CD14-positive monocyte (primary cell): ENCODE measurements at regions not wholly inside any gene's neighbourhood (a gene's known extent, or its start where the extent isn't known, plus 50 kb on each side); places are given as distances from the start of the nearest gene placed in this dataset.
"Not testable (repeated sequence)": the region's sequence is repeated elsewhere in the genome, so short reads cannot be mapped to it uniquely, and the experiment has no call there.

Source experiments
- DNase-seq, 3 donors: peaks; one replicate each; pipeline ENCODE4 v3.0.0-alpha.2; 2011 to 2022
- H2AFZ ChIP-seq: 2 replicates; pipeline ENCODE4 v1.6.0; 2012; ENCODE audit warnings: mild to moderate bottlenecking, low read depth, low read length, inconsistent platforms; ENCODE audit not compliant: insufficient read depth, poor library complexity, severe bottlenecking
- H3K27ac ChIP-seq, 2 donors: 1 replicate in 1 of 2; 2 replicates in 1 of 2; pipeline ENCODE4 v1.5.1; 2012 to 2013; ENCODE audit warnings: low read length in 2 of 2, control low read depth in 1 of 2, inconsistent platforms in 1 of 2, low read depth in 1 of 2, mild to moderate bottlenecking in 1 of 2
- H3K27me3 ChIP-seq, 2 donors: one replicate each; pipeline versions ENCODE4 v1.6.0 to v1.6.1; 2011 to 2013; ENCODE audit warnings: low read length in 2 of 2; ENCODE audit not compliant: control insufficient read depth in 2 of 2, insufficient read depth in 2 of 2
- H3K36me3 ChIP-seq, 2 donors: replicated peaks in 1 of 2; 1 replicate in 1 of 2; 2 replicates in 1 of 2; pipeline versions ENCODE4 v1.5.1 to v1.6.1; 2012 to 2013; ENCODE audit warnings: low read length in 2 of 2, control low read depth in 1 of 2, inconsistent platforms in 1 of 2, mild to moderate bottlenecking in 1 of 2; ENCODE audit not compliant: insufficient read depth in 2 of 2, control insufficient read depth in 1 of 2
- H3K4me1 ChIP-seq, 2 donors: 1 replicate in 1 of 2; 2 replicates in 1 of 2; pipeline versions ENCODE4 v1.5.1 to v1.6.1; 2012 to 2013; ENCODE audit warnings: low read length in 2 of 2, control low read depth in 1 of 2, inconsistent platforms in 1 of 2, mild to moderate bottlenecking in 1 of 2, moderate library complexity in 1 of 2; ENCODE audit not compliant: insufficient read depth in 2 of 2, control insufficient read depth in 1 of 2
- H3K4me2 ChIP-seq: replicated peaks from 2 replicates; pipeline ENCODE3; 2012; ENCODE audit warnings: low read length, moderate library complexity, mild to moderate bottlenecking; ENCODE audit not compliant: poor library complexity, severe bottlenecking; ENCODE audit errors: extremely low read depth
- H3K4me3 ChIP-seq, 3 experiments: fragments of 200-600 bp in 1 of 3; sonication (generic) in 1 of 3; replicated peaks in 1 of 3; 1 replicate in 2 of 3; 2 replicates in 1 of 3; pipeline ENCODE4 v1.5.1; 2011 to 2013; ENCODE audit warnings: low read length in 3 of 3, mild to moderate bottlenecking in 3 of 3, control low read depth in 2 of 3, low read depth in 2 of 3, inconsistent platforms in 1 of 3, moderate library complexity in 1 of 3
- H3K79me2 ChIP-seq: 2 replicates; pipeline ENCODE4 v1.6.0; 2012; ENCODE audit warnings: mild to moderate bottlenecking, control low read depth, inconsistent platforms, low read length, moderate library complexity; ENCODE audit not compliant: insufficient read depth
- H3K9ac ChIP-seq: 2 replicates; pipeline ENCODE4 v1.6.0; 2017; ENCODE audit warnings: low read length, mild to moderate bottlenecking; ENCODE audit not compliant: insufficient read depth, poor library complexity, severe bottlenecking
- H3K9me3 ChIP-seq, 2 donors: replicated peaks in 1 of 2; 1 replicate in 1 of 2; 2 replicates in 1 of 2; pipeline versions ENCODE4 v1.5.1 to v1.6.1; 2012 to 2013; ENCODE audit warnings: low read length in 2 of 2, control low read depth in 1 of 2; ENCODE audit not compliant: control insufficient read depth in 1 of 2, insufficient read depth in 1 of 2
- H4K20me1 ChIP-seq: 2 replicates; pipeline ENCODE4 v1.6.0; 2012; ENCODE audit warnings: mild to moderate bottlenecking, low read length, control low read depth, moderate library complexity; ENCODE audit not compliant: insufficient read depth
- H3K27ac Mint-ChIP-seq, 7 donors: one replicate each; pipeline ENCODE4 v1.8.0; 2020; ENCODE audit warnings: mild to moderate bottlenecking in 7 of 7, mixed read lengths in 7 of 7, moderate library complexity in 6 of 7, inconsistent platforms in 2 of 7
- H3K27me3 Mint-ChIP-seq, 3 donors: one replicate each; pipeline ENCODE4 v1.8.0; 2021 to 2022; ENCODE audit warnings: low read depth in 3 of 3, mild to moderate bottlenecking in 3 of 3, mixed read lengths in 3 of 3, moderate library complexity in 3 of 3, inconsistent platforms in 1 of 3
- H3K36me3 Mint-ChIP-seq, 2 donors: one replicate each; pipeline ENCODE4 v1.8.0; 2020; ENCODE audit warnings: mixed read lengths in 2 of 2, inconsistent platforms in 1 of 2, mild to moderate bottlenecking in 1 of 2
- H3K4me1 Mint-ChIP-seq: one replicate; pipeline ENCODE4 v1.8.0; 2020; ENCODE audit warnings: mild to moderate bottlenecking, mixed read lengths
- H3K4me3 Mint-ChIP-seq, 2 donors: one replicate each; pipeline ENCODE4 v1.8.0; 2020; ENCODE audit warnings: mild to moderate bottlenecking in 2 of 2, mixed read lengths in 2 of 2, moderate library complexity in 1 of 2
- H3K9me3 Mint-ChIP-seq, 7 donors: one replicate each; pipeline ENCODE4 v1.8.0; 2020 to 2022; ENCODE audit warnings: mixed read lengths in 7 of 7, mild to moderate bottlenecking in 6 of 7, moderate library complexity in 6 of 7, inconsistent platforms in 2 of 7
- CTCF ChIP-seq: fragments of 200-600 bp; IDR thresholded peaks from one replicate; pipeline ENCODE4 v1.8.0; 2022; ENCODE audit warnings: antibody characterized with exemption, mild to moderate bottlenecking
- WGBS: methylation state at CpG from one replicate; pipeline ENCODE4 v1.1.5; 2013; ENCODE audit warnings: missing lambda C conversion rate; ENCODE audit not compliant: insufficient coverage; 5-methylcytosine and 5-hydroxymethylcytosine counted together
- intact Hi-C, 2 donors: fragments of 100-400 bp; cut with micrococcal nuclease; formaldehyde crosslinking; loops; one replicate each; pipeline versions ENCODE4 v1.15.0 to v1.15.1; 2023

- Histone ChIP-seq H3K36me3 (no peaks in the 10 kb centered on the region), H4K20me1 (no peaks in the 10 kb centered on the region), H2AFZ (no peak overlapping the region), H3K4me3 (no peak overlapping the region), H3K27ac (no peak overlapping the region), H3K4me2 (no peak overlapping the region), H3K9ac (no peak overlapping the region), H3K27me3 (no peaks in the 10 kb centered on the region), H3K79me2 (no peaks in the 10 kb centered on the region), H3K9me3 (no peaks in the 10 kb centered on the region), H3K4me1 (peaks cover 37 to 41% of the 10 kb centered on the region in 2 donors)
- TF ChIP-seq CTCF = no peak
- H3K4me3 Mint-ChIP-seq = no peak overlapping the region
- H3K9me3 Mint-ChIP-seq = no peaks in the 10 kb centered on the region
- intact Hi-C loops = no loop called here
- no peak overlapping the region for H3K27ac Mint-ChIP-seq
- WGBS = 90% methylated on average over 2 of the region's 4 CpGs
- peaks cover 37% of the 10 kb centered on the region for H3K4me1 Mint-ChIP-seq
- H3K27me3 Mint-ChIP-seq = peaks cover 0 to 4% (median 0%) of the 10 kb centered on the region in 3 donors
- H3K36me3 Mint-ChIP-seq = no peaks in the 10 kb centered on the region
- DNase-seq = no peak
These were observed 113.7 kb upstream of the FOXN2 start for GRCh38 chr2:48200620-48201293.

GRCh38 chr2:48201435-48201834 lies 113.0 kb upstream of the FOXN2 start:
- H3K79me2 ChIP-seq, H3K4me3 Mint-ChIP-seq, H3K4me2 ChIP-seq, H3K4me3 ChIP-seq, H3K27me3 Mint-ChIP-seq, H3K27me3 ChIP-seq, H2AFZ ChIP-seq, H3K9me3 Mint-ChIP-seq, H3K36me3 ChIP-seq, H3K9me3 ChIP-seq, H3K27ac Mint-ChIP-seq, H3K9ac ChIP-seq, intact Hi-C loops, H4K20me1 ChIP-seq, H3K27ac ChIP-seq, H3K36me3 Mint-ChIP-seq, DNase-seq: not testable (repeated sequence)
- peaks cover 38% of the 10 kb centered on the region for H3K4me1 Mint-ChIP-seq
- 100% methylated on average over 1 of the region's 2 CpGs for WGBS
- H3K4me1 ChIP-seq = peaks cover 35 to 42% of the 10 kb centered on the region in 2 donors
